NT2/D1 (cell line): ENCODE measurements at regions not wholly inside any gene's neighbourhood (a gene's known extent, or its start where the extent isn't known, plus 50 kb on each side); places are given as distances from the start of the nearest gene placed in this dataset.

Experiments used
- SUZ12 ChIP-seq: IDR thresholded peaks from 2 replicates; pipeline ENCODE4 v1.6.1; 2011; ENCODE audit not compliant: insufficient read length, insufficient read depth; ENCODE audit errors: extremely low read depth
- YY1 ChIP-seq: IDR thresholded peaks from 2 replicates; pipeline ENCODE4 v1.6.1; 2011; ENCODE audit not compliant: insufficient read length, insufficient read depth
- ZNF274 ChIP-seq: IDR thresholded peaks from 2 replicates; pipeline ENCODE4 v1.6.1; 2011; ENCODE audit warnings: mild to moderate bottlenecking, low read depth, low read length

DNA sequence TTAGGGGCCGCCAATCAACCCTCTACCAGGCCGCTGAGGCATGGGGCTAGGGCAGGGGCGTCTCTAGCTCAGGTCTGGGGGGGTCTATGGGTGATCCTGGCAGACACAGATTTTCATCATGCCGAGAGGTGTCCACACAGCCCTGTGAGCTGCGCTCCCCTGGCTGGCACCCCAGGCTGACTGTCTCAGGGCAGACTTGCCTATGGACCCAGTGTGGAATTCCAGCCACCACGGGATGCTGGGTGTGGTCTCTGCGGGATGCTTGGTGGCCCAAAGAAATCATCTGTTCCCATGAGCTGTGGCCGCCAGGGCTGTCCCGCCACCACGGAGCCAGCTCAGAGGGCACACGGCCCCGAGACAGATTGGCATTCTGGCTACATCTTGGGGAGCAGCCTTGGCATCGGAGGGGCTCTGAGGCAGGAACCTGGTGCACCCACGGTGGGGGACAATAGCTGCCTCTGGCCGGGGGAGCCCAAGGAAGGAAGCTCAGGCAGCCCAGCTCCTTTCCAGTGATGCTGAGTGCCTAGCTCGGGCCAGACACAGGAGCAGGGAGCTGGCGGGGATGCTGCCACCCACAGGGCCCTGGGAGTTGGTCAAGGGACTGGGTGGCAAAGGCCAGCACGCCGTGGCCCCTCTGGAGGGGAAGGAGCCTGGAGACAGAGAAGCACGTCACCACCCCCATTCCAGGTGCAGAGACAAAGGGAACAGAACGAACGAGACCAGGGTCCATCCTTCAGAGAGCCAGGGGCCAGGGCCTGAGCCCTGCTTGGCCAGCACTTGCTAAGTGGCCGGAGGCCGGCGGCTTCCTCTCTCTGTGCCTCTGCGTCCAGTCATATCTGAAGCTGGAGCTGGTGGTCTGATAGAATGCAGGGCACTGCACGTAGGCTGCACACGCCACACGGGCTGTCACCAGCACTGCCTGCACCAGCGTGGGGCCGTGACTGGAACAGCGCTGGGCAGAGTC is 64.4 kb upstream of the FGF3 start:
- TF ChIP-seq YY1 (no peak), ZNF274 (no peak), SUZ12 (no peak)
